ENCODE measurements at regions not wholly inside any gene's neighbourhood (a gene's known extent, or its start where the extent isn't known, plus 50 kb on each side); places are given as distances from the start of the nearest gene placed in this dataset.
"Not testable (repeated sequence)": the region's sequence is repeated elsewhere in the genome, so short reads cannot be mapped to it uniquely, and the experiment has no call there.

- no peak overlapping the region for H3K27ac ChIP-seq
- no peak for TF ChIP-seq ZFX (IDR thresholded peaks at IDR 0.05)
- TF ChIP-seq, protein P1, sequence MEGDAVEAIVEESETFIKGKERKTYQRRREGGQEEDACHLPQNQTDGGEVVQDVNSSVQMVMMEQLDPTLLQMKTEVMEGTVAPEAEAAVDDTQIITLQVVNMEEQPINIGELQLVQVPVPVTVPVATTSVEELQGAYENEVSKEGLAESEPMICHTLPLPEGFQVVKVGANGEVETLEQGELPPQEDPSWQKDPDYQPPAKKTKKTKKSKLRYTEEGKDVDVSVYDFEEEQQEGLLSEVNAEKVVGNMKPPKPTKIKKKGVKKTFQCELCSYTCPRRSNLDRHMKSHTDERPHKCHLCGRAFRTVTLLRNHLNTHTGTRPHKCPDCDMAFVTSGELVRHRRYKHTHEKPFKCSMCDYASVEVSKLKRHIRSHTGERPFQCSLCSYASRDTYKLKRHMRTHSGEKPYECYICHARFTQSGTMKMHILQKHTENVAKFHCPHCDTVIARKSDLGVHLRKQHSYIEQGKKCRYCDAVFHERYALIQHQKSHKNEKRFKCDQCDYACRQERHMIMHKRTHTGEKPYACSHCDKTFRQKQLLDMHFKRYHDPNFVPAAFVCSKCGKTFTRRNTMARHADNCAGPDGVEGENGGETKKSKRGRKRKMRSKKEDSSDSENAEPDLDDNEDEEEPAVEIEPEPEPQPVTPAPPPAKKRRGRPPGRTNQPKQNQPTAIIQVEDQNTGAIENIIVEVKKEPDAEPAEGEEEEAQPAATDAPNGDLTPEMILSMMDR (conservative IDR thresholded peaks at IDR 0.05) = no peak
Observed at GRCh38 chr2:38243186-38243880, 133.7 kb downstream of the ATL2 start.

DNA sequence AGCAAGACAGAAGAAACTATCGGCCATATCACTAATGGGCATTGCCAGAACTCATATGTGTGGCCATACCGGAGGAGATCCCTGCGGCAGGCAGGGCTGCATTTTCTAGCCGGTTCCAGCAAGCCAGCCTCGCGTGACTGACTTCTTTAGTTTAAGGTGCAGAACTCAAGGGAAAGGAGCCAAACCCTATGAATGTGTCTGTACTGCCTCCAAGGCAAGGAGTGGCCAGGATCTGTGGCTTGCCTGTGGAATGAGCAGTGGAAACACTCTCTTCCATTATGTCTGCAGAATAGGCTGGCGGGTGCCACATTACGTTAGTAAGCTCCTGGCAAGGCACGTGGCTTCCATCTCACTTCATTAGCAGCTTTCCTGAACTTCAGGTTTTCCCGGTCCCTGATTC lies 137.6 kb downstream of the ATL2 start:
- TF ChIP-seq, protein P1 (conservative IDR thresholded peaks at IDR 0.05) = no peak
- TF ChIP-seq ZFX (IDR thresholded peaks at IDR 0.05) = no peak
- H3K27ac ChIP-seq = no peak overlapping the region

DNA sequence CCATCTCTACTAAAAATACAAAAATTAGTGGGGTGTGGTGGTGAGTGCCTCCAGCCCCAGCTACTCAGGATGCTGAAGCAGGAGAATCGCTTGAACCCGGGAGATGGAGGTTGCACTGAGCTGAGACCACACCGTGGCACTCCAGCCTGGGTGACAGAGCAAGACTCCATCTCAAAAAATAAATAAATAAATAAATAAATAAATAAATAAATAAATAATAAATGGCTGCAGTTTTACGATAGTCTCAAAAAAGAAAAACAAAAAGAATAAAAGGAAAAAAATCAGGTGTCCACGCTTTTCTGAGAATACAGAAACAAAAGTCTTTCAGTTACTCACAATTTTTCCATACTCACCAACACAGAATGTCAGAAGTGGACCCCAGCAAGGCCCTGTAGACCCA lies 138.4 kb downstream of the ATL2 start:
- H3K27ac ChIP-seq = not testable (repeated sequence)

GRCh38 chr2:38237311-38237710 lies 139.8 kb downstream of the ATL2 start:
- no peak for TF ChIP-seq ZFX (IDR thresholded peaks at IDR 0.05)
- TF ChIP-seq, protein P1 (conservative IDR thresholded peaks at IDR 0.05) = no peak
- no peak overlapping the region for H3K27ac ChIP-seq

GRCh38 chr2:38233231-38233983 lies 143.7 kb downstream of the ATL2 start:
- TF ChIP-seq, protein P1 (conservative IDR thresholded peaks at IDR 0.05) = no peak
- no peak for TF ChIP-seq ZFX (IDR thresholded peaks at IDR 0.05)
- H3K27ac ChIP-seq = no peak overlapping the region

GRCh38 chr2:38232454-38232853 lies 144.6 kb downstream of the ATL2 start:
- H3K27ac ChIP-seq = no peak overlapping the region

DNA sequence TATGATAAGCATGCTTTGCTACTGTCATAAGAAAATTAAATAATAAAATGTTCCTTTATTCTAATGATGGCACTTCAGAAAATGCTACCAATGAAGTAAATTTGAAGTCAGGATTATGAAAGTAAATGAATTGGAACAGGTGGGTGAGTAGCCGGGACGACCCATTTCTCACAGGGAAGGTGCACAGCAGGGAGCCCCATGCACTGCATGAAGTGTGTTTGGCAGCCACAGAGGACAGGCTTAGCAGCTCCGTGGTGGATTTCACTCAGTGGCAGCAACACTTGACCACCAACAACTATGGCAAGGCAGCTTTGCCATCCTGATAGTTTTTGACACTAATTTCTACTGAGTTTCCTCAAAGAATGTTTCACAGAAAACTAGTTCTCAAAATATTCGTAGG lies 146.3 kb downstream of the ATL2 start:
- no peak overlapping the region for H3K27ac ChIP-seq
- TF ChIP-seq, protein P1 (conservative IDR thresholded peaks at IDR 0.05) = no peak
- TF ChIP-seq ZFX (IDR thresholded peaks at IDR 0.05) = no peak

More at GRCh38 chr2:38232454-38232853, 144.6 kb downstream of the ATL2 start:
- TF ChIP-seq, protein P1 (conservative IDR thresholded peaks at IDR 0.05) = no peak

Measured in C4-2B (cell line).